SK-N-SH (cell line): ENCODE measurements at regions not wholly inside any gene's neighbourhood (a gene's known extent, or its start where the extent isn't known, plus 50 kb on each side); places are given as distances from the start of the nearest gene placed in this dataset.

Experiments
- CTCF ChIA-PET: fragments of 300-600, 350-600 bp; formaldehyde crosslinking; extraction: SDS; loops from one replicate; lab custom pipeline; 2021; lab: Yijun Ruan, JAX
- POLR2A ChIA-PET: fragments of 350-600 bp; sonication (Branson Sonifier 250); formaldehyde crosslinking; extraction: SDS; loops from one replicate; lab custom pipeline; 2020; ENCODE audit warnings: antibody characterized with exemption, inconsistent platforms; lab: Yijun Ruan, JAX
- DNase-seq: peaks from one replicate; pipeline ENCODE4 v3.0.0; 2012
- H2AFZ ChIP-seq: fragments of 200-600 bp; sonication (generic); 2 replicates; pipeline ENCODE4 v1.8.1; 2016; ENCODE audit warnings: antibody characterized with exemption, mild to moderate bottlenecking, low read depth
- H3F3A ChIP-seq: fragments of 200-600 bp; sonication (generic); replicated peaks from 2 replicates; pipeline ENCODE3; 2016; ENCODE audit warnings: antibody characterized with exemption, mild to moderate bottlenecking; ENCODE audit not compliant: insufficient read depth
- H3K27ac ChIP-seq, 2 experiments: fragments of 200-500 bp in 1 of 2; fragments of 200-600 bp in 1 of 2; sonication (Bioruptor generic) in 1 of 2; sonication (generic), shearing (Covaris generic) in 1 of 2; 2 replicates each; pipeline versions ENCODE4 v1.5.1 to v1.6.1; 2014 to 2016; ENCODE audit warnings: low read depth in 2 of 2, inconsistent platforms in 1 of 2, low read length in 1 of 2, mild to moderate bottlenecking in 1 of 2, mixed read lengths in 1 of 2
- H3K27me3 ChIP-seq: fragments of 200-600 bp; sonication (generic), shearing (Covaris generic); 2 replicates; pipeline ENCODE4 v1.6.1; 2016; ENCODE audit warnings: mixed run types; ENCODE audit not compliant: insufficient read depth
- H3K36me3 ChIP-seq, 2 experiments: fragments of 200-500 bp in 1 of 2; fragments of 200-600 bp in 1 of 2; sonication (Bioruptor generic) in 1 of 2; sonication (generic) in 1 of 2; replicated peaks in 1 of 2; 2 replicates each; pipeline versions ENCODE3 to v1.5.1; 2014 to 2016; ENCODE audit warnings: low read length in 1 of 2, mild to moderate bottlenecking in 1 of 2; ENCODE audit not compliant: insufficient read depth in 2 of 2, control insufficient read depth in 1 of 2
- H3K4me1 ChIP-seq, 2 experiments: fragments of 200-500 bp in 1 of 2; fragments of 200-600 bp in 1 of 2; sonication (Bioruptor generic) in 1 of 2; sonication (generic), shearing (Covaris generic) in 1 of 2; 2 replicates each; pipeline versions ENCODE4 v1.5.1 to v1.6.1; 2014 to 2016; ENCODE audit warnings: low read depth in 1 of 2, low read length in 1 of 2, mixed run types in 1 of 2; ENCODE audit not compliant: insufficient read depth in 2 of 2, control insufficient read depth in 1 of 2
- H3K4me2 ChIP-seq: fragments of 200-600 bp; sonication (generic), shearing (Covaris generic); 2 replicates; pipeline ENCODE4 v1.6.1; 2017; ENCODE audit warnings: mixed run types
- H3K4me3 ChIP-seq, 2 experiments: fragments of 200-500 bp in 1 of 2; fragments of 200-600 bp in 1 of 2; sonication (Bioruptor generic) in 1 of 2; sonication (generic), shearing (Covaris generic) in 1 of 2; 2 replicates each; pipeline versions ENCODE4 v1.5.1 to v1.8.1; 2014 to 2016; ENCODE audit warnings: low read depth in 2 of 2, inconsistent platforms in 1 of 2, low read length in 1 of 2, mild to moderate bottlenecking in 1 of 2, mixed read lengths in 1 of 2, moderate library complexity in 1 of 2
- H3K79me2 ChIP-seq: fragments of 200-600 bp; sonication (generic); 2 replicates; pipeline ENCODE4 v1.8.1; 2017; ENCODE audit warnings: mild to moderate bottlenecking; ENCODE audit not compliant: insufficient read depth
- H3K9ac ChIP-seq: fragments of 200-600 bp; sonication (generic); 2 replicates; pipeline ENCODE4 v1.6.1; 2017; ENCODE audit warnings: mixed run types
- H3K9me2 ChIP-seq: fragments of 200-600 bp; sonication (generic); 2 replicates; pipeline ENCODE4 v1.6.1; 2017; ENCODE audit warnings: mixed run types
- H3K9me3 ChIP-seq: fragments of 200-600 bp; sonication (generic); 2 replicates; pipeline ENCODE4 v1.6.1; 2017; ENCODE audit warnings: mixed run types, mild to moderate bottlenecking, moderate library complexity
- H4K20me1 ChIP-seq: fragments of 200-600 bp; sonication (generic); 2 replicates; pipeline ENCODE4 v1.6.1; 2017; ENCODE audit warnings: mild to moderate bottlenecking, mixed run types; ENCODE audit not compliant: insufficient read depth
- CHD2 ChIP-seq: fragments of 150-350 bp; IDR thresholded peaks from 2 replicates; pipeline ENCODE4 v1.6.1; 2018; ENCODE audit warnings: low read length; ENCODE audit not compliant: partially characterized antibody
- CTCF ChIP-seq: fragments of 200-600 bp; sonication (generic); IDR thresholded peaks from 2 replicates; pipeline ENCODE4 v1.6.1; 2017; ENCODE audit warnings: antibody characterized with exemption, mild to moderate bottlenecking, moderate library complexity
- ELF1 ChIP-seq: IDR thresholded peaks from 2 replicates; pipeline ENCODE4 v1.4.0; 2012
- FOSL2 ChIP-seq: IDR thresholded peaks from 2 replicates; pipeline ENCODE4 v1.4.0; 2012; ENCODE audit warnings: low read depth, mild to moderate bottlenecking, moderate library complexity, borderline replicate concordance
- FOXJ3 ChIP-seq: sonication (generic); formaldehyde crosslinking; IDR thresholded peaks from 2 replicates; pipeline ENCODE4 v1.5.1; 2020; ENCODE audit warnings: mild to moderate bottlenecking, missing genetic modification reagents
- GATA2 ChIP-seq: sonication (generic); formaldehyde crosslinking; IDR thresholded peaks from 2 replicates; pipeline ENCODE4 v1.5.0; 2020; ENCODE audit warnings: mild to moderate bottlenecking, missing genetic modification reagents
- JUND ChIP-seq: IDR thresholded peaks from 2 replicates; pipeline ENCODE4 v1.4.0; 2012
- MAX ChIP-seq: IDR thresholded peaks from 2 replicates; pipeline ENCODE4 v1.4.0; 2012; ENCODE audit warnings: low read depth
- MEF2A ChIP-seq: IDR thresholded peaks from 2 replicates; pipeline ENCODE4 v1.4.0; 2012; ENCODE audit warnings: low read depth, borderline replicate concordance
- MXI1 ChIP-seq: IDR thresholded peaks from 2 replicates; pipeline ENCODE4 v1.6.1; 2012; ENCODE audit warnings: mild to moderate bottlenecking, low read depth, low read length, improper control_type of control experiment
- NFIC ChIP-seq: IDR thresholded peaks from 2 replicates; pipeline ENCODE4 v1.4.0; 2012; ENCODE audit warnings: borderline replicate concordance
- NRF1 ChIP-seq: IDR thresholded peaks from 2 replicates; pipeline ENCODE4 v1.6.1; 2012; ENCODE audit warnings: low read depth, mild to moderate bottlenecking, low read length
- PBX3 ChIP-seq: IDR thresholded peaks from 2 replicates; pipeline ENCODE4; 2012
- RAD21 ChIP-seq: IDR thresholded peaks from 2 replicates; pipeline ENCODE4 v1.6.1; 2012; ENCODE audit warnings: mild to moderate bottlenecking, low read length
- RCOR1 ChIP-seq: fragments of 150-350 bp; IDR thresholded peaks from 2 replicates; pipeline ENCODE4 v1.6.1; 2017; ENCODE audit warnings: antibody characterized with exemption, low read length
- TAF1 ChIP-seq: IDR thresholded peaks from 2 replicates; pipeline ENCODE4 v1.6.1; 2012; ENCODE audit warnings: low read depth, mild to moderate bottlenecking, low read length, moderate library complexity, borderline replicate concordance
- TCF12 ChIP-seq: IDR thresholded peaks from 2 replicates; pipeline ENCODE4 v1.4.0; 2012
- USF2 ChIP-seq: fragments of 150-350 bp; IDR thresholded peaks from 2 replicates; pipeline ENCODE4 v1.6.1; 2017; ENCODE audit warnings: antibody characterized with exemption, low read length, low read depth, borderline replicate concordance
- YY1 ChIP-seq: IDR thresholded peaks from 2 replicates; pipeline ENCODE4 v1.4.0; 2012; ENCODE audit warnings: low read depth, mild to moderate bottlenecking
- WGBS: methylation state at CpG from one replicate; pipeline ENCODE4 v1.1.6; 2017; ENCODE audit warnings: low lambda C conversion rate; 5-methylcytosine and 5-hydroxymethylcytosine counted together

GRCh38 chr5:36442352-36442751 lies 140.7 kb upstream of the RANBP3L start:
- no peak overlapping the region for H3K27ac ChIP-seq
- 42% methylated on average over 7 of the region's 7 CpGs for WGBS
- no peak overlapping the region for H3K4me3 ChIP-seq
- H3K9me3 ChIP-seq = no peaks in the 10 kb centered on the region
- no peaks in the 10 kb centered on the region for H3K36me3 ChIP-seq
- no peaks in the 10 kb centered on the region for H3K9me2 ChIP-seq
- no peaks in the 10 kb centered on the region for H3K79me2 ChIP-seq
- no peak for TF ChIP-seq MEF2A
- no peak for TF ChIP-seq NFIC
- TF ChIP-seq RCOR1 = no peak
- no peak for TF ChIP-seq YY1
- no peak for TF ChIP-seq FOXJ3 (CRISPR knock-in tag)
- TF ChIP-seq MAX = no peak
- no peak for TF ChIP-seq PBX3
- TF ChIP-seq RAD21 = no peak
- no peak for TF ChIP-seq JUND
- no peak for TF ChIP-seq CTCF
- TF ChIP-seq USF2 = no peak
- no peak for TF ChIP-seq NRF1
- TF ChIP-seq TCF12 = no peak
- no peak for TF ChIP-seq TAF1
- no peak for TF ChIP-seq ELF1
- no peak for TF ChIP-seq GATA2 (CRISPR knock-in tag)
- no peak for TF ChIP-seq CHD2
- no peak for TF ChIP-seq FOSL2
- TF ChIP-seq MXI1 = no peak
- TF ChIP-seq, all 33 proteins: peak for 0
- Histone ChIP-seq H3K9ac (no peak overlapping the region), H3K4me2 (no peak overlapping the region), H3K27me3 (peaks cover 21% of the 10 kb centered on the region; the same call in 1 of the 2 replicates), H2AFZ (no peak overlapping the region), H4K20me1 (no peaks in the 10 kb centered on the region), H3F3A (no peaks in the 10 kb centered on the region), H3K4me1 (no peaks in the 10 kb centered on the region; a peak in 2 of 4 replicates)
- no peak for DNase-seq
- CTCF ChIA-PET = interaction anchor here (0.7 to 1.2 kb wide), 2 partner anchors 27 to 65 kb away, joined by 3 to 6 read pairs; no protein-coding TSS in a partner anchor
- POLR2A ChIA-PET = interaction anchor here (0.6 kb wide), 1 partner anchor 402 kb away, joined by 3 read pairs; no protein-coding TSS in a partner anchor
